Panc1 (cell line): ENCODE measurements at regions not wholly inside any gene's neighbourhood (a gene's known extent, or its start where the extent isn't known, plus 50 kb on each side); places are given as distances from the start of the nearest gene placed in this dataset.

Source experiments
- CTCF ChIP-seq: fragments of 450-650 bp; IDR thresholded peaks from 2 replicates; pipeline ENCODE4 v1.5.1; 2017; ENCODE audit warnings: mild to moderate bottlenecking
- POLR2AphosphoS5 ChIP-seq: IDR thresholded peaks from 2 replicates; pipeline ENCODE4 v1.6.1; 2012; ENCODE audit warnings: mild to moderate bottlenecking, low read depth, low read length, moderate library complexity
- REST ChIP-seq, 2 experiments: IDR thresholded peaks; 2 replicates each; pipeline ENCODE4 v1.6.1; 2011 to 2012; ENCODE audit warnings: low read depth in 2 of 2, control low read depth in 1 of 2, low read length in 1 of 2, mild to moderate bottlenecking in 1 of 2, moderate library complexity in 1 of 2; ENCODE audit not compliant: insufficient read depth in 1 of 2
- SIN3A ChIP-seq: IDR thresholded peaks from 2 replicates; pipeline ENCODE4 v1.6.1; 2012; ENCODE audit warnings: low read depth, mild to moderate bottlenecking, low read length, moderate library complexity, borderline replicate concordance; ENCODE audit not compliant: insufficient read depth

DNA sequence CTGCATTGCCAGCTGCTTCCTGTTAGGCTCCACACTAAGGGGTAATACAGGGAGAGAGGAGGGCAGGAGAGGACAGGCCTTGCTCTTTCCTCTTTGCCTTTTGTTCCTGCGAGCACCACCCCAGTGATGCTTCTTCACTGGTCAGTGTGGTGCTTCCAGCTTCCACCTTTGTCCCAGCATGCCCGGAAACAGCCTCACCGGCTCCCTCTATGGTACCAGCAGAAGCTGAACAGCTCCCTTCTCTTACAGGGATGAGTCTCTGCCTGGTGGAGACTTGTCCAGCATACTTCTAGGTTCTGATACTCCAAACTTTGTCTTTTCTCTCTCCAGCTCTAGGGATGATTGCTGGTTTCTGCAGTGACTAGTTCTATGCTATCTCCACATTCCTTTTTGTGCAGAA, 413.3 kb downstream of the TSN start:
- no peak for TF ChIP-seq SIN3A
- no peak for TF ChIP-seq CTCF
- TF ChIP-seq POLR2AphosphoS5: no peak
- no peak for TF ChIP-seq REST (IDR thresholded peaks at IDR 0.05; ENCODE audit: insufficient read depth in 1 of 2, low read depth in 2 of 2, low read length in 1 of 2)
